HG03103 (cell line): ENCODE measurements at regions not wholly inside any gene's neighbourhood (a gene's known extent, or its start where the extent isn't known, plus 50 kb on each side); places are given as distances from the start of the nearest gene placed in this dataset.

ENCODE experiments used
- ATAC-seq: cut with Tn5 transposase; IDR thresholded peaks from one replicate; pipeline ENCODE4 v1.9.1; 2021; ENCODE audit warnings: low read depth; ENCODE audit not compliant: unreplicated experiment

GRCh38 chr2:52810460-52810859 is 957.1 kb upstream of the CHAC2 start:
- ATAC-seq = no peak

GRCh38 chr2:52805901-52806410 is 961.6 kb upstream of the CHAC2 start:
- ATAC-seq = no peak

GRCh38 chr2:52794581-52794980 is 973.0 kb upstream of the CHAC2 start:
- no peak for ATAC-seq

- no peak for ATAC-seq
Observed at GRCh38 chr2:52779446-52779845, 988.2 kb upstream of the CHAC2 start.

GRCh38 chr2:52776571-52776970 is 991.0 kb upstream of the CHAC2 start:
- ATAC-seq = no peak

GRCh38 chr2:52775674-52776073 is 991.9 kb upstream of the CHAC2 start:
- ATAC-seq = no peak

- ATAC-seq = no peak
Observed at GRCh38 chr2:52765735-52766134, 1001.9 kb upstream of the CHAC2 start.

- no peak for ATAC-seq
Observed at GRCh38 chr2:52749764-52750163, 1017.8 kb upstream of the CHAC2 start.

- no peak for ATAC-seq
Observed at GRCh38 chr2:52745144-52745543, 1022.5 kb upstream of the CHAC2 start.

- ATAC-seq = no peak
Observed at GRCh38 chr2:52732849-52733395, 1034.7 kb upstream of the CHAC2 start.

GRCh38 chr2:52724585-52724984 is 1043.0 kb upstream of the CHAC2 start:
- ATAC-seq = no peak

- ATAC-seq = no peak
Observed at GRCh38 chr2:52717836-52718235, 1049.8 kb upstream of the CHAC2 start.

GRCh38 chr2:52710810-52711618 is 1056.6 kb upstream of the CHAC2 start:
- ATAC-seq = no peak

- no peak for ATAC-seq
Observed at GRCh38 chr2:52704251-52704650, 1063.4 kb upstream of the CHAC2 start.

GRCh38 chr2:52703004-52703403 is 1064.6 kb upstream of the CHAC2 start:
- no peak for ATAC-seq

- no peak for ATAC-seq
Observed at GRCh38 chr2:52698408-52698807, 1069.2 kb upstream of the CHAC2 start.

GRCh38 chr2:52697690-52698089 is 1069.9 kb upstream of the CHAC2 start:
- no peak for ATAC-seq

GRCh38 chr2:52695731-52696130 is 1071.9 kb upstream of the CHAC2 start:
- no peak for ATAC-seq

- ATAC-seq = no peak
Observed at GRCh38 chr2:52686935-52687334, 1080.7 kb upstream of the CHAC2 start.

GRCh38 chr2:52676056-52676455 is 1091.5 kb upstream of the CHAC2 start:
- no peak for ATAC-seq

- no peak for ATAC-seq
Observed at GRCh38 chr2:52668724-52669123, 1098.9 kb upstream of the CHAC2 start.

- ATAC-seq = no peak
Observed at GRCh38 chr2:52659546-52659945, 1108.1 kb upstream of the CHAC2 start.
